Body of pancreas (tissue), 4 donors: ENCODE measurements at regions not wholly inside any gene's neighbourhood (a gene's known extent, or its start where the extent isn't known, plus 50 kb on each side); places are given as distances from the start of the nearest gene placed in this dataset.

ENCODE experiments used
- ATAC-seq: fragments of 150-250 bp; one replicate; pipeline ENCODE4 v1.9.1; 2016
- DNase-seq, 4 donors: peaks; one replicate each; pipeline ENCODE4 v3.0.0-alpha.2; 2019
- H3K27ac ChIP-seq, 4 donors: fragments of 200-600 bp; sonication (generic); 1 replicate in 3 of 4; 2 replicates in 1 of 4; pipeline versions ENCODE4 v1.5.1 to v1.6.1; 2016 to 2019; ENCODE audit warnings: mild to moderate bottlenecking in 1 of 4, mixed read lengths in 1 of 4, moderate library complexity in 1 of 4
- H3K27me3 ChIP-seq, 2 donors: fragments of 200-600 bp; sonication (generic); one replicate each; pipeline ENCODE4 v1.6.0; 2016; ENCODE audit warnings: mild to moderate bottlenecking in 1 of 2
- H3K36me3 ChIP-seq, 2 donors: fragments of 200-600 bp; sonication (generic); replicated peaks in 1 of 2; 2 replicates each; pipeline ENCODE4 v1.5.1; 2016; ENCODE audit warnings: low read depth in 2 of 2; ENCODE audit not compliant: insufficient read depth in 1 of 2
- H3K4me1 ChIP-seq: fragments of 200-600 bp; sonication (generic); one replicate; pipeline ENCODE4 v1.6.0; 2016
- H3K4me3 ChIP-seq, 2 donors: fragments of 200-600 bp; sonication (generic); 1 replicate in 1 of 2; 2 replicates in 1 of 2; pipeline ENCODE4 v1.5.1; 2016 to 2019
- H3K9me3 ChIP-seq, 3 donors: fragments of 200-600 bp; sonication (generic); 1 replicate in 2 of 3; 2 replicates in 1 of 3; pipeline ENCODE4 v1.5.1; 2016
- POLR2A ChIP-seq, 3 donors: fragments of 450-650 bp; IDR thresholded peaks; one replicate each; pipeline ENCODE4 v1.6.1; 2016; ENCODE audit warnings: antibody characterized with exemption in 3 of 3, mild to moderate bottlenecking in 2 of 3
- WGBS, 2 donors: methylation state at CpG; one replicate each; pipeline ENCODE4 v1.1.5; 2017; 5-methylcytosine and 5-hydroxymethylcytosine counted together
- intact Hi-C: fragments of 100-400 bp; cut with DNase I; formaldehyde crosslinking; loops from one replicate; pipeline ENCODE4 v1.15.1; 2023
- TF ChIP-seq, protein P1 (sequence below), 7 experiments: fragments of 450-650 bp in 4 of 7; fragments of 200-600 bp in 3 of 7; sonication (generic) in 3 of 7; IDR thresholded peaks; one replicate each; pipeline ENCODE4 v1.5.1; 2016 to 2019; ENCODE audit warnings: antibody characterized with exemption in 7 of 7

DNA sequence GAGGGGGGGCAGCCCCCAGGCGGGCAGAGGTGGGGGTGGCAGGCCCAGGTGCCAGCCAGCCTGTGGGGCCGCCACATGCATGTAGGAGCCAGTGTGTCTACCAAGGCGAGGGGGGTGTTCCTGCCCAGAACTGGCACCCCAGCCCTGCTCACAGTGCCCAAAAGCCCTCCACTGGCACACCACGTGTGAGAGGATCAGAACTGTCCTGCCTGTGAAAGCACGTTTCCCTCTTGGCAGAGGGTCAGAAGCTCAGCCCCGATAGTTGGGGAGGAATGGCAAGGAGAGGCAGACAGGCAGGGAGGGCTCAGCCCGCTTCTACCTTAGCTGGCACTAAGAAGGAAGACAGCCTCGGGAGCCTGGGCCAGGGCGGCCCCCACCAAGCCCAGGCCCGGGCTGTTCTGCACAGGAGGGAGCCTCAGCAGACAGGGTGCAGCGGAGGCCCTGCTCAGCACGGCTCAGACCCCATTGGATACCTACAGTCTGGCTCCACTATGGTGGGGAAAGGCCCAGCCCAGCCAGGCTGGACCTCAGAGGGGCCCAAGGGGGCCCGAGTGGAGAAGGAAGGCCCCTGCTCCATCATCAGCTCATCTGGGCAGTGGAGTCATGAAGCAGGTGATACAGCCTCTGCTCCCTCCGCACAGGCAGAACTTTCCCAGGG is 84.8 kb upstream of the LINGO1 start:
- ATAC-seq, result no peak
- Histone ChIP-seq H3K4me3 (no peak overlapping the region), H3K36me3 (no peaks in the 10 kb centered on the region), H3K4me1 (no peaks in the 10 kb centered on the region), H3K27me3 (no peaks in the 10 kb centered on the region), H3K27ac (no peak overlapping the region), H3K9me3 (no peaks in the 10 kb centered on the region)
- TF ChIP-seq POLR2A (IDR thresholded peaks at IDR 0.05), result no peak
- TF ChIP-seq, protein P1, sequence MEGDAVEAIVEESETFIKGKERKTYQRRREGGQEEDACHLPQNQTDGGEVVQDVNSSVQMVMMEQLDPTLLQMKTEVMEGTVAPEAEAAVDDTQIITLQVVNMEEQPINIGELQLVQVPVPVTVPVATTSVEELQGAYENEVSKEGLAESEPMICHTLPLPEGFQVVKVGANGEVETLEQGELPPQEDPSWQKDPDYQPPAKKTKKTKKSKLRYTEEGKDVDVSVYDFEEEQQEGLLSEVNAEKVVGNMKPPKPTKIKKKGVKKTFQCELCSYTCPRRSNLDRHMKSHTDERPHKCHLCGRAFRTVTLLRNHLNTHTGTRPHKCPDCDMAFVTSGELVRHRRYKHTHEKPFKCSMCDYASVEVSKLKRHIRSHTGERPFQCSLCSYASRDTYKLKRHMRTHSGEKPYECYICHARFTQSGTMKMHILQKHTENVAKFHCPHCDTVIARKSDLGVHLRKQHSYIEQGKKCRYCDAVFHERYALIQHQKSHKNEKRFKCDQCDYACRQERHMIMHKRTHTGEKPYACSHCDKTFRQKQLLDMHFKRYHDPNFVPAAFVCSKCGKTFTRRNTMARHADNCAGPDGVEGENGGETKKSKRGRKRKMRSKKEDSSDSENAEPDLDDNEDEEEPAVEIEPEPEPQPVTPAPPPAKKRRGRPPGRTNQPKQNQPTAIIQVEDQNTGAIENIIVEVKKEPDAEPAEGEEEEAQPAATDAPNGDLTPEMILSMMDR (IDR thresholded peaks at IDR 0.05), result no peak
- intact Hi-C loops, result no loop called here
- whole genome bisulfite sequencing, 2 donors, result 36 to 39% methylated on average over 7 to 9 of the region's 14 CpGs
- no peak for DNase-seq

DNA sequence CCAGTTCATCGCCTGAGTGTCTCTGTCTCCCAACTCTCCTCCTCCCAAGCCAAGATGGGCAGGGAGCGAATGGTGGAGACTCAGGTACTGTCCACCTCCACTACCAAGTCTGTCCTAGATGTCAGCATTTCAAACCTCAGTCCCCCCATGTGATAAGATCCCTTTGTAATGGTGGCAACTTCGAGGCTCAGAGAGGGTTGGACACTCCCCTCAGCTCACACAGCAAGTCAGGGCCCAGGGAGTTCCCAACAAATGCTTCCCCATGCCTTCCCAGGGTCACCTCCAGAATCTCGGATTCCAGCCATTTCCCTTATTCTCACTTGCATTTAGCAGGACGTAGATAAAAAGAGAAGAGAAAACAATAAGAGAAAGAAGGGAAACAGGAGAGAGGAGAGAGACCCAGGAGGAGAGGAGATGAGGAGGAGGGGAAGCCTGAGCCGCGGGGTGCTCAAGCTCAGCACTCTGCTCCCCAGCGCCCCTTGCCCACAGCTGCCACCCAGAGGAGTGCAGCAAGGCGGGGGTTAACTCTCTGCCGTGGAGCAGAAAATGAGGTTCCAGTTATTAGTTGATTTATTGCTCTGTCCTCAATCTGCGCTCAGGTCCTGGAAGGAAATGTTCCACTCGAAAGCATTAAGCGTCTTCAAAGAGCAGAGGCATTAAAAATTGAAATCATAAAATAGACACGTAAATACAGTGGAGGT is 84.1 kb upstream of the LINGO1 start:
- no peaks in the 10 kb centered on the region for H3K36me3 ChIP-seq
- 31 to 36% methylated on average over 7 to 14 of the region's 14 CpGs for WGBS, 2 donors
- no peaks in the 10 kb centered on the region for H3K27me3 ChIP-seq
- DNase-seq (no peak), ATAC-seq (no peak)
- H3K27ac ChIP-seq, result no peak overlapping the region
- no peaks in the 10 kb centered on the region for H3K9me3 ChIP-seq
- H3K4me1 ChIP-seq, result no peaks in the 10 kb centered on the region
- H3K4me3 ChIP-seq, result no peak overlapping the region
- TF ChIP-seq, protein P1 (IDR thresholded peaks at IDR 0.05), result no peak
- no peak for TF ChIP-seq POLR2A (IDR thresholded peaks at IDR 0.05)
- intact Hi-C loops, result no loop called here

DNA sequence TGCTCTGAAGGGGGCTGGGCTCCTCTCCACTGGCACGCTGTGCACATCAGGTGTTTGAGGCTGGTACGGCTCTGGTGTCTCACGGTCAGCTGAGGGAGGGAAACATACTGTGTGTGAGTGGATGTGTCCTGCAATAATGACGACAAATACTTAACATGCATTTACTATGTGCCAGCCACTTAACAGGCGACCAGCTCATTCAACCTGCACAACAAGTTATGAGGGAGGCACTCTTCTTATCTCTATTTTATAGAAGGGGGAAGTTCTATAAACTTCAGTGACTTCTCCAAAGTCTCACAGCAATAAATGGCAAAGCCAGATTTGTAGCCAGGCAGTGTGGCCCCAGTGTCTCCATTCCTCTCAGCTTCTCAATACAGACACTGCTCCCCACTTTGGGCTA is 83.1 kb upstream of the LINGO1 start:
- 63 to 64% methylated on average over 1 to 5 of the region's 5 CpGs for WGBS, 2 donors
- Histone ChIP-seq H3K4me1 (no peaks in the 10 kb centered on the region), H3K9me3 (no peaks in the 10 kb centered on the region), H3K4me3 (no peak overlapping the region), H3K36me3 (no peaks in the 10 kb centered on the region), H3K27me3 (no peaks in the 10 kb centered on the region), H3K27ac (no peak overlapping the region)
- DNase-seq (no peak), ATAC-seq (no peak)
- TF ChIP-seq, protein P1 (IDR thresholded peaks at IDR 0.05), result no peak
- TF ChIP-seq POLR2A (IDR thresholded peaks at IDR 0.05), result no peak
- intact Hi-C loops, result no loop called here

DNA sequence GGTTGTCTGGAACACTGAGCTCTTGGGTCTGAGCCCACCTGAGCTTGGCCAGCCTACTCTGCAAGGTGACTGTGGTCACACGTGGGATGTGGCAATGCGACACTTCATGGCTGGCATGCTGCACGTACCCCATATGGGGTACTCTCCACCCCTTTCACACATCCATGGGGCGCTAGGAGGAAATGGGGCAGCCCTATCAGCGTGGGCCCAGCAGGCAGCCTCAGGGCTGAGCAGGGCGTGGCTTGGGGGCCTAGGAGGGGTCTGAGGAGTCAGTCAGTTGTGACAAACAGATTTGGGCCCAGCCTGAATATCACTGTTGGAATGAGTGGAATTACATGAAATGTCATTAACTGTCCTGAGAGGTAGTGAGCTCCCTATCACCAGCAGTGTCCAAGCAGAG is 82.3 kb upstream of the LINGO1 start:
- H3K36me3 ChIP-seq, result no peaks in the 10 kb centered on the region
- H3K4me3 ChIP-seq, result no peak overlapping the region
- no peaks in the 10 kb centered on the region for H3K4me1 ChIP-seq
- H3K27ac ChIP-seq, result no peak overlapping the region
- H3K27me3 ChIP-seq, result no peaks in the 10 kb centered on the region
- ATAC-seq (no peak), DNase-seq (no peak)
- 63 to 83% methylated on average over 2 to 6 of the region's 6 CpGs for WGBS, 2 donors
- TF ChIP-seq POLR2A (IDR thresholded peaks at IDR 0.05), result no peak
- TF ChIP-seq, protein P1 (IDR thresholded peaks at IDR 0.05), result no peak
- H3K9me3 ChIP-seq, result no peaks in the 10 kb centered on the region
- intact Hi-C loops, result no loop called here

DNA sequence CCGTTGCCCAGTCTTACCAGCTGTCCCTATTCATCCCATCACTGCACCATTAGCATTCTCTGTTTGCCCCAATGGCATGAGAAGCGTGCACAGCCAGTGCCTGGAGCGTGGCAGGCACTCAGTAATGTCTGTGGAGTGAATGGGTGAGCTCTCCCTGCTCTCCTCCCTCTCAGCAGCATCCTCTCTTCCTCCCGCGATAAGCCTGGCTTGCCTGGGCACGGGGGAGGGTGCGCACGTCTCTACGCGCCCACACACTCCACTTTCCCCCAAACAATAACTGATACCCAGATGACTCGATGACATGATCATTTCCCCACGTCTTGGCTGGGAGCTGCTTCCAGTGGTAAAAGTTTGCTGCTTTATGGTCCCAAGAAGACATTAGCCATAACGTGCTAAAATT is 81.8 kb upstream of the LINGO1 start:
- Histone ChIP-seq H3K27ac (no peak overlapping the region), H3K4me1 (no peaks in the 10 kb centered on the region), H3K36me3 (no peaks in the 10 kb centered on the region), H3K27me3 (no peaks in the 10 kb centered on the region), H3K4me3 (no peak overlapping the region), H3K9me3 (no peaks in the 10 kb centered on the region)
- TF ChIP-seq, protein P1 (IDR thresholded peaks at IDR 0.05), result no peak
- TF ChIP-seq POLR2A (IDR thresholded peaks at IDR 0.05), result no peak
- intact Hi-C loops, result no loop called here
- WGBS, 2 donors, result 64 to 65% methylated on average over 10 to 13 of the region's 13 CpGs
- DNase-seq, result no peak
- ATAC-seq, result no peak
